ENCODE measurements at regions not wholly inside any gene's neighbourhood (a gene's known extent, or its start where the extent isn't known, plus 50 kb on each side); places are given as distances from the start of the nearest gene placed in this dataset.

DNA sequence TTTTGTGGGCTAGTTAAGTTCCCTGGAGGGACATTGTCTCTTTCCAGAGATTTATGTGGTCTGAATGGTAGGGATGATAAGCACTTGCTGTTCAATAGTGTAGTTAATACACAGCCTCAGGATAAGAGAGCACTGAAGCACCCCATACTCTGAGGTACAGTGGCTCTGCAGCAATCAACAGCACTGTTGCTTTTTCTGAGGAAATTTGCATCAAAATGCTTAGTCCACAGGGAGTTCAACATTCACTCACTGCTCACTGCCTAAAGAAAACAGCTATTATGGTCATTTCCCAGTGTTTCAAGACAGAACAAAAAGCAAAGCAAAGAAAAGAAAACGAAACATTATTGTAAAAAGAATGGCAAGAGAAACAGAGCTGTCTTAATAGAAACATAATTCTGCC lies 441.9 kb downstream of the PLOD2 start:
- Histone ChIP-seq H3K9me3 (ENCODE audit: control insufficient read depth, insufficient read depth, low read depth, low read length) (no peaks in the 10 kb centered on the region), H3K36me3 (ENCODE audit: control insufficient read depth, insufficient read depth, low read length) (no peaks in the 10 kb centered on the region), H3K27me3 (ENCODE audit: control insufficient read depth, insufficient read depth, low read length) (no peaks in the 10 kb centered on the region), H3K79me2 (ENCODE audit: control insufficient read depth, insufficient read depth, low read length) (no peaks in the 10 kb centered on the region), H3K4me3 (replicated peaks in 1 of 4; ENCODE audit: control extremely low read depth in 1 of 4, insufficient read depth in 1 of 4, low read depth in 3 of 4, low read length in 4 of 4) (no peak overlapping the region), H3K27ac (ENCODE audit: insufficient read depth, low read length) (no peak overlapping the region), H3K9ac (ENCODE audit: insufficient read depth, low read length) (no peak overlapping the region), H4K20me1 (ENCODE audit: control insufficient read depth, extremely low read depth, insufficient read depth, low read length) (no peaks in the 10 kb centered on the region), H2AFZ (ENCODE audit: low read length) (no peak overlapping the region), H3K4me1 (ENCODE audit: control insufficient read depth, extremely low read depth, insufficient read depth, low read length) (no peaks in the 10 kb centered on the region), H3K4me2 (ENCODE audit: extremely low read depth, insufficient read depth, low read length) (no peak overlapping the region)
- TF ChIP-seq, protein P1, sequence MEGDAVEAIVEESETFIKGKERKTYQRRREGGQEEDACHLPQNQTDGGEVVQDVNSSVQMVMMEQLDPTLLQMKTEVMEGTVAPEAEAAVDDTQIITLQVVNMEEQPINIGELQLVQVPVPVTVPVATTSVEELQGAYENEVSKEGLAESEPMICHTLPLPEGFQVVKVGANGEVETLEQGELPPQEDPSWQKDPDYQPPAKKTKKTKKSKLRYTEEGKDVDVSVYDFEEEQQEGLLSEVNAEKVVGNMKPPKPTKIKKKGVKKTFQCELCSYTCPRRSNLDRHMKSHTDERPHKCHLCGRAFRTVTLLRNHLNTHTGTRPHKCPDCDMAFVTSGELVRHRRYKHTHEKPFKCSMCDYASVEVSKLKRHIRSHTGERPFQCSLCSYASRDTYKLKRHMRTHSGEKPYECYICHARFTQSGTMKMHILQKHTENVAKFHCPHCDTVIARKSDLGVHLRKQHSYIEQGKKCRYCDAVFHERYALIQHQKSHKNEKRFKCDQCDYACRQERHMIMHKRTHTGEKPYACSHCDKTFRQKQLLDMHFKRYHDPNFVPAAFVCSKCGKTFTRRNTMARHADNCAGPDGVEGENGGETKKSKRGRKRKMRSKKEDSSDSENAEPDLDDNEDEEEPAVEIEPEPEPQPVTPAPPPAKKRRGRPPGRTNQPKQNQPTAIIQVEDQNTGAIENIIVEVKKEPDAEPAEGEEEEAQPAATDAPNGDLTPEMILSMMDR (conservative IDR thresholded peaks at IDR 0.05 in 1 of 2, IDR thresholded peaks at IDR 0.05 in 1 of 2; ENCODE audit: low read depth in 1 of 2, low read length in 2 of 2): no peak
- no peak for DNase-seq (ENCODE audit: low read depth in 2 of 2)

DNA sequence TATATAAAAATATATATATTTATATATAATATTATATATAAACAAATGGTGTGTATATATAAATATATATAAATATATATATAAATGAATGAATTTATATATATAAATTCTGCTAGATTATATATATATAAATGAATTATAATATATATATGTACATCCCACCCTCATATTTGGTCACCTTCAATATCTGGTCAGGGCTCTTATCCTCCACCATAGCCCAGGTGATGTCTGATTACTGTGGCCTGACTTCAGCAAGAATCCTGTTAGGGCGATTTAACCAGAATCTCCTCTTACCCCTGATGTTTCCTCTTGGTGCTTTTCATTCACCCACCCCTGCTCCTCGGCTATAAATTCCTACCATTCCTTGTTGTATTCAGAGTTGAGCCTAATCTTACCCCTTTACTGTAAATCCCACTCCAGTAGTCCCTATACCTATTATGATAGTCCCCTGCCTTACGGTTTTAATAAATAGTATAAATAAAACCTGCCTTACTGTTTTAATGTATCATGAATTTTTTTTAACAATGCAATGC lies 439.6 kb downstream of the PLOD2 start:
- Histone ChIP-seq H2AFZ (ENCODE audit: low read length) (no peak overlapping the region), H3K79me2 (ENCODE audit: control insufficient read depth, insufficient read depth, low read length) (no peaks in the 10 kb centered on the region), H4K20me1 (ENCODE audit: control insufficient read depth, extremely low read depth, insufficient read depth, low read length) (no peaks in the 10 kb centered on the region), H3K4me2 (ENCODE audit: extremely low read depth, insufficient read depth, low read length) (no peak overlapping the region), H3K36me3 (ENCODE audit: control insufficient read depth, insufficient read depth, low read length) (no peaks in the 10 kb centered on the region), H3K4me1 (ENCODE audit: control insufficient read depth, extremely low read depth, insufficient read depth, low read length) (no peaks in the 10 kb centered on the region), H3K9ac (ENCODE audit: insufficient read depth, low read length) (no peak overlapping the region), H3K4me3 (replicated peaks in 1 of 4; ENCODE audit: control extremely low read depth in 1 of 4, insufficient read depth in 1 of 4, low read depth in 3 of 4, low read length in 4 of 4) (no peak overlapping the region), H3K27me3 (ENCODE audit: control insufficient read depth, insufficient read depth, low read length) (no peaks in the 10 kb centered on the region), H3K9me3 (ENCODE audit: control insufficient read depth, insufficient read depth, low read depth, low read length) (no peaks in the 10 kb centered on the region), H3K27ac (ENCODE audit: insufficient read depth, low read length) (no peak overlapping the region)
- TF ChIP-seq, protein P1 (conservative IDR thresholded peaks at IDR 0.05 in 1 of 2, IDR thresholded peaks at IDR 0.05 in 1 of 2; ENCODE audit: low read depth in 1 of 2, low read length in 2 of 2): no peak
- TF ChIP-seq EZH2 (IDR thresholded peaks at IDR 0.05; ENCODE audit: low read length, missing control alignments): no peak
- no peak for DNase-seq (ENCODE audit: low read depth in 2 of 2)

DNA sequence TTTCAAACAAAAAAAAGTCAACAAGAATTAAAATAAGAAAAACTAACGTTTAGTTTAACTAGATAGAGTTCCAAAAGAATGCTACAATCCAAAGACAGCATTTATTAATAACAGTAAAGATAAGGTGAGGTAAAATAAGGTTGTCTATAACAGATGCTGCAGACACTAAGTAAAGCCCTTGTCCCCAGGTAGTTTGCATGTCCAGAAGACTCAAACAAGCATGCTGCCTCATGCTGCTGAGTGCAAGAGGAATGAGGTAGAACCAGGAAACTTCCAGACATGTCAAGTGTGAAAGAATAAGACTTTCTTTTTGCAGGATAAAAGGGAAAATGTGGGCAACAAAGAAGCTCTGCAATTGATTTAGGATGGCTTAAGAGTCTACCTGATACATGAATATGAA lies 439.2 kb downstream of the PLOD2 start:
- no peak overlapping the region for H3K9ac ChIP-seq (ENCODE audit: insufficient read depth, low read length)
- no peaks in the 10 kb centered on the region for H3K4me1 ChIP-seq (ENCODE audit: control insufficient read depth, extremely low read depth, insufficient read depth, low read length)
- no peak overlapping the region for H3K4me3 ChIP-seq (replicated peaks in 1 of 4; ENCODE audit: control extremely low read depth in 1 of 4, insufficient read depth in 1 of 4, low read depth in 3 of 4, low read length in 4 of 4)
- no peak overlapping the region for H2AFZ ChIP-seq (ENCODE audit: low read length)
- no peaks in the 10 kb centered on the region for H3K9me3 ChIP-seq (ENCODE audit: control insufficient read depth, insufficient read depth, low read depth, low read length)
- H4K20me1 ChIP-seq (ENCODE audit: control insufficient read depth, extremely low read depth, insufficient read depth, low read length): no peaks in the 10 kb centered on the region
- no peak overlapping the region for H3K4me2 ChIP-seq (ENCODE audit: extremely low read depth, insufficient read depth, low read length)
- H3K27me3 ChIP-seq (ENCODE audit: control insufficient read depth, insufficient read depth, low read length): no peaks in the 10 kb centered on the region
- TF ChIP-seq EZH2 (IDR thresholded peaks at IDR 0.05; ENCODE audit: low read length, missing control alignments): no peak
- H3K79me2 ChIP-seq (ENCODE audit: control insufficient read depth, insufficient read depth, low read length): no peaks in the 10 kb centered on the region
- no peaks in the 10 kb centered on the region for H3K36me3 ChIP-seq (ENCODE audit: control insufficient read depth, insufficient read depth, low read length)
- no peak overlapping the region for H3K27ac ChIP-seq (ENCODE audit: insufficient read depth, low read length)
- DNase-seq (ENCODE audit: low read depth in 2 of 2): no peak
